ENCODE measurements at regions not wholly inside any gene's neighbourhood (a gene's known extent, or its start where the extent isn't known, plus 50 kb on each side); places are given as distances from the start of the nearest gene placed in this dataset.

- H3K27ac ChIP-seq (ENCODE audit: insufficient read depth, low read length), result no peak overlapping the region
- H2BK20ac ChIP-seq (ENCODE audit: low read depth, low read length), result no peak overlapping the region
- H3K4me1 ChIP-seq (ENCODE audit: control insufficient read depth, insufficient read depth, low read length), result no peaks in the 10 kb centered on the region
- DNase-seq (no peak), ATAC-seq (ENCODE audit: low read depth) (no peak)
- dilution Hi-C loops (cut with HindIII; ENCODE audit: low sequenced_read_pairs, unreplicated experiment), result no loop called here
- POLR2A ChIA-PET (ENCODE audit: unreplicated experiment), result no interaction called here
- no peak overlapping the region for H3K23ac ChIP-seq (ENCODE audit: low read depth, low read length)
- BruUV-seq (replicated peaks), result no TSS peak
- no peak for TF ChIP-seq CHD1 (IDR thresholded peaks at IDR 0.05; ENCODE audit: low read depth, low read length)
- no peak for TF ChIP-seq RAD21 (IDR thresholded peaks at IDR 0.05; ENCODE audit: low read length)
- TF ChIP-seq, protein P1, sequence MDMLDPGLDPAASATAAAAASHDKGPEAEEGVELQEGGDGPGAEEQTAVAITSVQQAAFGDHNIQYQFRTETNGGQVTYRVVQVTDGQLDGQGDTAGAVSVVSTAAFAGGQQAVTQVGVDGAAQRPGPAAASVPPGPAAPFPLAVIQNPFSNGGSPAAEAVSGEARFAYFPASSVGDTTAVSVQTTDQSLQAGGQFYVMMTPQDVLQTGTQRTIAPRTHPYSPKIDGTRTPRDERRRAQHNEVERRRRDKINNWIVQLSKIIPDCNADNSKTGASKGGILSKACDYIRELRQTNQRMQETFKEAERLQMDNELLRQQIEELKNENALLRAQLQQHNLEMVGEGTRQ (IDR thresholded peaks at IDR 0.05; ENCODE audit: low read depth, low read length), result no peak
- TF ChIP-seq RFX5 (IDR thresholded peaks at IDR 0.05; ENCODE audit: low read depth, low read length), result no peak
- no peak for TF ChIP-seq MXI1 (IDR thresholded peaks at IDR 0.05; ENCODE audit: borderline replicate concordance, low read depth, low read length)
- TF ChIP-seq CEBPB (IDR thresholded peaks at IDR 0.05; ENCODE audit: low read depth, low read length), result no peak
- no peak for TF ChIP-seq MAFK (IDR thresholded peaks at IDR 0.05; ENCODE audit: low read depth, low read length)
- TF ChIP-seq FOS (IDR thresholded peaks at IDR 0.05; ENCODE audit: low read depth, low read length), result no peak
- no peak for TF ChIP-seq NFE2L2 (IDR thresholded peaks at IDR 0.05; ENCODE audit: low read depth, low read length)
- no peak overlapping the region for H3K4me3 ChIP-seq (ENCODE audit: insufficient read depth, low read depth, low read length)
- H3K18ac ChIP-seq (ENCODE audit: low read depth, low read length), result no peak overlapping the region
- H2BK120ac ChIP-seq (ENCODE audit: low read depth, low read length), result no peak overlapping the region
- no peak overlapping the region for H3K14ac ChIP-seq (replicated peaks; ENCODE audit: low read depth, low read length)
- CTCF ChIA-PET, result interaction anchor here (1.4 kb wide), 1 partner anchor 12 kb away, joined by 3 read pairs; no protein-coding TSS in a partner anchor
- in situ Hi-C loops (cut with MboI; ENCODE audit: low sequenced_read_pairs), result no loop called here
- intact Hi-C loops (cut with micrococcal nuclease), result no loop called here
- no peak overlapping the region for H2BK5ac ChIP-seq (ENCODE audit: low read depth, low read length, poor library complexity, severe bottlenecking)
- no peaks in the 10 kb centered on the region for H3K27me3 ChIP-seq (ENCODE audit: control insufficient read depth, insufficient read depth, low read length)
- no peak overlapping the region for H3K4ac ChIP-seq (ENCODE audit: low read depth, low read length)
- no peak overlapping the region for H2AK5ac ChIP-seq (ENCODE audit: low read depth, low read length)
- no peak overlapping the region for H2AFZ ChIP-seq (replicated peaks; ENCODE audit: low read length, poor library complexity)
- no peak overlapping the region for H3K9ac ChIP-seq (ENCODE audit: low read depth, low read length)
- H3K9me1 ChIP-seq (ENCODE audit: insufficient read depth, low read length), result no peaks in the 10 kb centered on the region
- no peak overlapping the region for H3K56ac ChIP-seq (ENCODE audit: extremely low read depth, insufficient read depth, low read length)
- WGBS, 2 experiments (ENCODE audit: extremely low coverage in 2 of 2, insufficient read length in 1 of 2), result no CpG with 5 or more reads among the region's 3 CpGs
- no peak overlapping the region for H2BK15ac ChIP-seq (ENCODE audit: low read depth, low read length)
- no peaks in the 10 kb centered on the region for H3K36me3 ChIP-seq (ENCODE audit: control insufficient read depth, insufficient read depth, low read length)
- H4K91ac ChIP-seq (ENCODE audit: insufficient read depth, low read depth, low read length), result no peak overlapping the region
- peaks cover 12% of the 10 kb centered on the region for H3K9me3 ChIP-seq (ENCODE audit: control insufficient read depth, insufficient read depth, low read length)
- no peak overlapping the region for H3K4me2 ChIP-seq (ENCODE audit: low read depth, low read length)
- H2AK9ac ChIP-seq (replicated peaks; ENCODE audit: low read depth, low read length, poor library complexity), result no peak overlapping the region
- H4K20me1 ChIP-seq (ENCODE audit: insufficient read depth, low read length), result no peaks in the 10 kb centered on the region
- no peak overlapping the region for H4K5ac ChIP-seq (ENCODE audit: low read depth, low read length)
- H3K79me1 ChIP-seq (ENCODE audit: low read depth in 1 of 2, low read length in 2 of 2), result no peaks in the 10 kb centered on the region
- no peak overlapping the region for H4K8ac ChIP-seq (ENCODE audit: low read depth in 2 of 2, low read length in 2 of 2)
These were observed 593.1 kb upstream of the LRRTM4 start for GRCh38 chr2:78115291-78115690.

Data from IMR-90 (cell line).